Lower lobe of right lung (tissue), 2 donors: ENCODE measurements at regions not wholly inside any gene's neighbourhood (a gene's known extent, or its start where the extent isn't known, plus 50 kb on each side); places are given as distances from the start of the nearest gene placed in this dataset.
A peak's percentile ranks its signal among the peaks of the same experiment; 100 is the strongest.

Experiments
- ATAC-seq, 2 donors: fragments of 200-7000 bp; cut with Tn5 transposase; one replicate each; pipeline ENCODE4 v1.9.1; 2020 to 2022; ENCODE audit warnings: mild to moderate bottlenecking in 2 of 2, moderate library complexity in 2 of 2
- DNase-seq: peaks from one replicate; pipeline ENCODE4 v3.0.0-alpha.2; 2020
- H3K27ac ChIP-seq: fragments of 200-600 bp; one replicate; pipeline ENCODE4 v1.8.0; 2022
- H3K27me3 ChIP-seq: fragments of 200-600 bp; one replicate; pipeline ENCODE4 v1.8.0; 2022; ENCODE audit warnings: low read depth
- H3K36me3 ChIP-seq: fragments of 200-600 bp; one replicate; pipeline ENCODE4 v1.8.0; 2022; ENCODE audit warnings: mild to moderate bottlenecking
- H3K4me1 ChIP-seq: fragments of 200-600 bp; one replicate; pipeline ENCODE4 v1.8.0; 2022
- H3K4me3 ChIP-seq: fragments of 200-600 bp; one replicate; pipeline ENCODE4 v1.8.0; 2022; ENCODE audit warnings: mild to moderate bottlenecking
- H3K9me3 ChIP-seq: fragments of 200-600 bp; one replicate; pipeline ENCODE4 v1.8.0; 2022
- intact Hi-C: fragments of 100-400 bp; cut with DNase I; formaldehyde crosslinking; loops from one replicate; pipeline ENCODE4 v1.11.0; 2022
- TF ChIP-seq, protein P1 (sequence below): fragments of 200-600 bp; IDR thresholded peaks from one replicate; pipeline ENCODE4 v1.8.0; 2022; ENCODE audit warnings: antibody characterized with exemption, mild to moderate bottlenecking
- donor health status: DM: no; HTN: yes; CAD: no; lungs with severe emphysema.

DNA sequence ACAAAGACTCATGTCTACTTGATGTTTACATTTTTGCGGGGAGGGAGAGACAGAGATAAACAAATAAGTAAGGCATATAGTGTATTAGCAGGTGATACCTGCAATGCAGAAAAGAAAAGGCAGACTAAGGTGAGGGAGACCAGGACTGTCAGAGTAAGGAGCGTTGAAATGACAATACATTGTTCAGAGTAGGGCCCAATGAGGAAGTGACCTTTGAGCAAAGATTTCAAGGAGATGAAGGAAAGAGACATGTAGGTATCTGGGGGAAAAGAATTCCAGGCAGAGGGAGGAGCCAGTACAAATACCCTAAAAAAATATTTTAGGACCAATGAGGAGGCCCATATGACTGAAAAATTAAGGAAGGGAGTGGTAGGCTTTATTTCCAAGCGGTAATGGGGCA is 162.7 kb upstream of the PRSS1 start:
- intact Hi-C loops, result no loop called here
- no peak overlapping the region for H3K27ac ChIP-seq
- TF ChIP-seq, protein P1, sequence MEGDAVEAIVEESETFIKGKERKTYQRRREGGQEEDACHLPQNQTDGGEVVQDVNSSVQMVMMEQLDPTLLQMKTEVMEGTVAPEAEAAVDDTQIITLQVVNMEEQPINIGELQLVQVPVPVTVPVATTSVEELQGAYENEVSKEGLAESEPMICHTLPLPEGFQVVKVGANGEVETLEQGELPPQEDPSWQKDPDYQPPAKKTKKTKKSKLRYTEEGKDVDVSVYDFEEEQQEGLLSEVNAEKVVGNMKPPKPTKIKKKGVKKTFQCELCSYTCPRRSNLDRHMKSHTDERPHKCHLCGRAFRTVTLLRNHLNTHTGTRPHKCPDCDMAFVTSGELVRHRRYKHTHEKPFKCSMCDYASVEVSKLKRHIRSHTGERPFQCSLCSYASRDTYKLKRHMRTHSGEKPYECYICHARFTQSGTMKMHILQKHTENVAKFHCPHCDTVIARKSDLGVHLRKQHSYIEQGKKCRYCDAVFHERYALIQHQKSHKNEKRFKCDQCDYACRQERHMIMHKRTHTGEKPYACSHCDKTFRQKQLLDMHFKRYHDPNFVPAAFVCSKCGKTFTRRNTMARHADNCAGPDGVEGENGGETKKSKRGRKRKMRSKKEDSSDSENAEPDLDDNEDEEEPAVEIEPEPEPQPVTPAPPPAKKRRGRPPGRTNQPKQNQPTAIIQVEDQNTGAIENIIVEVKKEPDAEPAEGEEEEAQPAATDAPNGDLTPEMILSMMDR, result no peak
- no peak for ATAC-seq
- H3K4me3 ChIP-seq, result no peak overlapping the region
- H3K4me1 ChIP-seq, result no peaks in the 10 kb centered on the region
- no peaks in the 10 kb centered on the region for H3K9me3 ChIP-seq
- H3K27me3 ChIP-seq, result no peaks in the 10 kb centered on the region
- H3K36me3 ChIP-seq, result no peaks in the 10 kb centered on the region
- DNase-seq, result no peak

DNA sequence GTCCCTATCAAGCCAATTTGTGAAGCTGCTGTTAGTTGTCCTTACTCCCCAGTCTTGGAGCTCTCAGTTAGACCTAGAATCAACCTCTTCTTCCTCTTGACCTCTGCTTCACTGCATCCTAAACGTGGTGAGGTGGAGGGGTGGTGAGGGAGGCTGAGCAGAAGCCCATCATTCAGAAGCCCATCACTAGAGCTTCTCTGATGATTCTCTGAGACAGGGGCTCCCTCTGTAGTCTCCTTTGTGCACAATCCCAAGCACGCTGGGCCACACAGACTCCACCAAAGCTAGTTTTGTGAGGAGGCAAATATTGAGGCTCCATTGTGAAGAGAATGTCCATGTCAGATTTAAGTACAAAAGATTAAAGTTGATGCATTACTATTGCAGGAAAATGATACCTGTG is 163.8 kb upstream of the PRSS1 start:
- Histone ChIP-seq H3K27me3 (no peaks in the 10 kb centered on the region), H3K27ac (no peak overlapping the region), H3K36me3 (no peaks in the 10 kb centered on the region), H3K4me1 (no peaks in the 10 kb centered on the region), H3K4me3 (no peak overlapping the region), H3K9me3 (no peaks in the 10 kb centered on the region)
- ATAC-seq (no peak), DNase-seq (no peak)
- TF ChIP-seq, protein P1, result no peak
- intact Hi-C loops, result no loop called here

DNA sequence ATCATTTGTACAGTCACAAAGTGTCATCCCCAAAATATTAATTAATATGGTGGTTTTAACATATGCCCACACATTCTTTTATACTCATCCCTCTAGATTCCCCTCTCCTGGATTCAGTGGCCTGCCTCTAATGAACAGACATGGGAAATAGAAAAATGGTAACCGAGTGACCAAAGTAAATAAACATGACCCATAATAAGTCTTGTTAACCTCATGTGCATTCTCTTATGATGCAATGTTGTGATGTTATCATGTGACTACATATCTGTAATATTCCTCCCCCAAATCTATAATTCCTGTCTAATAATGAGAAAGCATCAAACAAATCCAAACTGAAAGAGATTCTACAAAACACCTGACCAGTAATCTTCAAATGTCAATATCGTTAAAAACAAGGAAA is 164.5 kb upstream of the PRSS1 start:
- Histone ChIP-seq H3K36me3 (no peaks in the 10 kb centered on the region), H3K9me3 (no peaks in the 10 kb centered on the region), H3K27me3 (no peaks in the 10 kb centered on the region), H3K4me1 (no peaks in the 10 kb centered on the region), H3K27ac (no peak overlapping the region), H3K4me3 (no peak overlapping the region)
- DNase-seq, result no peak
- intact Hi-C loops, result no loop called here
- ATAC-seq, result no peak
- TF ChIP-seq, protein P1, result no peak

- Histone ChIP-seq H3K36me3 (no peaks in the 10 kb centered on the region), H3K4me3 (no peak overlapping the region), H3K9me3 (no peaks in the 10 kb centered on the region), H3K4me1 (no peaks in the 10 kb centered on the region), H3K27me3 (no peaks in the 10 kb centered on the region), H3K27ac (no peak overlapping the region)
- ATAC-seq (no peak), DNase-seq (no peak)
- intact Hi-C loops, result no loop called here
- TF ChIP-seq, protein P1, result no peak
Measured at GRCh38 chr7:142583446-142583845, 165.8 kb upstream of the PRSS1 start.

DNA sequence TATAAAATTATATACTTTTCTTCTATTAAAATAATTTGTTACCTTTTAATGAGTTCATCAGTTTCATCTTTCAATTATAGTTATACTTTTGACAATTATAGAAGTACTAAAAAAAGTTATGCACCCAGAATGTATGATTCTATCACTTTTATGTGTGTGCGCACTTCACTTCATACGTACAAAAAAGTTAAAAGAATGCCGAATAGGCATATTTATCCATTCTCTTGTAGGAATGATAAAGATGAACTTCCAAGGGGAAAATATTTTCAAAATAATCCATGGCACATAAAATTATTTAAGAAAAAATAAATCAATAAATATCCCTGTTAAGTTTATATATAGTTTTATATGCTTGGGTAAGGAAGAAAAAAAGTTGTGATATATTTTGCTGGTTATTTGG is 166.9 kb upstream of the PRSS1 start:
- no peaks in the 10 kb centered on the region for H3K4me1 ChIP-seq
- H3K27me3 ChIP-seq, result no peaks in the 10 kb centered on the region
- intact Hi-C loops, result no loop called here
- H3K27ac ChIP-seq, result no peak overlapping the region
- no peaks in the 10 kb centered on the region for H3K9me3 ChIP-seq
- ATAC-seq (no peak), DNase-seq (no peak)
- no peaks in the 10 kb centered on the region for H3K36me3 ChIP-seq
- TF ChIP-seq, protein P1, result no peak
- no peak overlapping the region for H3K4me3 ChIP-seq

GRCh38 chr7:142581341-142581740 is 167.9 kb upstream of the PRSS1 start:
- no peaks in the 10 kb centered on the region for H3K36me3 ChIP-seq
- no peaks in the 10 kb centered on the region for H3K27me3 ChIP-seq
- no peaks in the 10 kb centered on the region for H3K9me3 ChIP-seq
- no peaks in the 10 kb centered on the region for H3K4me1 ChIP-seq
- intact Hi-C loops, result no loop called here
- ATAC-seq (peak; percentile 62 to 85), DNase-seq (peak; percentile 56)
- H3K27ac ChIP-seq, result no peak overlapping the region
- no peak overlapping the region for H3K4me3 ChIP-seq
- TF ChIP-seq, protein P1, result no peak
